ENCODE measurements at regions not wholly inside any gene's neighbourhood (a gene's known extent, or its start where the extent isn't known, plus 50 kb on each side); places are given as distances from the start of the nearest gene placed in this dataset.

- Mint-ChIP-seq H3K9me3 (peaks cover 0 to 2% of the 10 kb centered on the region in 2 donors), H3K27me3 (ENCODE audit: low read depth) (peaks cover 8% of the 10 kb centered on the region), H3K4me1 (ENCODE audit: low read depth) (peaks cover 20% of the 10 kb centered on the region), H3K27ac (no peak overlapping the region), H3K36me3 (ENCODE audit: insufficient read depth in 2 of 2) (no peaks in the 10 kb centered on the region), H3K4me3 (no peak overlapping the region)
- ATAC-seq (replicated peaks in 1 of 2) (no peak), DNase-seq (no peak)
Observed at GRCh38 chr17:55588446-55589242, 77.4 kb upstream of the SMIM36 start.

- H3K27me3 Mint-ChIP-seq (ENCODE audit: low read depth) = peaks cover 12% of the 10 kb centered on the region
- H3K36me3 Mint-ChIP-seq (ENCODE audit: insufficient read depth in 2 of 2) = no peaks in the 10 kb centered on the region
- H3K27ac Mint-ChIP-seq = no peak overlapping the region
- no peak overlapping the region for H3K4me3 Mint-ChIP-seq
- ATAC-seq (replicated peaks in 1 of 2) = no peak
- peaks cover 0 to 2% of the 10 kb centered on the region in 2 donors for H3K9me3 Mint-ChIP-seq
- no peak for DNase-seq
- peaks cover 20% of the 10 kb centered on the region for H3K4me1 Mint-ChIP-seq (ENCODE audit: low read depth)
Observed at GRCh38 chr17:55587608-55588139, 76.4 kb upstream of the SMIM36 start.

GRCh38 chr17:55585629-55586028, 74.4 kb upstream of the SMIM36 start:
- Mint-ChIP-seq H3K27ac (no peak overlapping the region), H3K4me3 (no peak overlapping the region), H3K27me3 (ENCODE audit: low read depth) (peaks cover 15% of the 10 kb centered on the region), H3K4me1 (ENCODE audit: low read depth) (peaks cover 34% of the 10 kb centered on the region), H3K36me3 (ENCODE audit: insufficient read depth in 2 of 2) (no peaks in the 10 kb centered on the region), H3K9me3 (no peaks in the 10 kb centered on the region)
- ATAC-seq (replicated peaks in 1 of 2) (peak; percentile 55 to 61), DNase-seq (no peak)

GRCh38 chr17:55584861-55585260, 73.6 kb upstream of the SMIM36 start:
- DNase-seq (no peak), ATAC-seq (replicated peaks in 1 of 2) (no peak)
- Mint-ChIP-seq H3K4me1 (ENCODE audit: low read depth) (peaks cover 41% of the 10 kb centered on the region), H3K27me3 (ENCODE audit: low read depth) (peaks cover 15% of the 10 kb centered on the region), H3K4me3 (no peak overlapping the region), H3K9me3 (no peaks in the 10 kb centered on the region), H3K36me3 (ENCODE audit: insufficient read depth in 2 of 2) (no peaks in the 10 kb centered on the region), H3K27ac (no peak overlapping the region)

- no peaks in the 10 kb centered on the region for H3K9me3 Mint-ChIP-seq
- H3K27me3 Mint-ChIP-seq (ENCODE audit: low read depth) = peaks cover 15% of the 10 kb centered on the region
- H3K27ac Mint-ChIP-seq = no peak overlapping the region
- H3K36me3 Mint-ChIP-seq (ENCODE audit: insufficient read depth in 2 of 2) = no peaks in the 10 kb centered on the region
- peak overlapping the region in 1 of 2 donors; percentile 3 for H3K4me3 Mint-ChIP-seq
- H3K4me1 Mint-ChIP-seq (ENCODE audit: low read depth) = peaks cover 41% of the 10 kb centered on the region
- DNase-seq (no peak), ATAC-seq (replicated peaks in 1 of 2) (no peak)
Observed at GRCh38 chr17:55584055-55584685, 72.9 kb upstream of the SMIM36 start.

GRCh38 chr17:55582897-55583296, 71.6 kb upstream of the SMIM36 start:
- no peak for ATAC-seq (replicated peaks in 1 of 2)
- no peak overlapping the region for H3K4me3 Mint-ChIP-seq
- peaks cover 41% of the 10 kb centered on the region for H3K4me1 Mint-ChIP-seq (ENCODE audit: low read depth)
- no peaks in the 10 kb centered on the region for H3K36me3 Mint-ChIP-seq (ENCODE audit: insufficient read depth in 2 of 2)
- H3K9me3 Mint-ChIP-seq = no peaks in the 10 kb centered on the region
- H3K27ac Mint-ChIP-seq = no peak overlapping the region
- peaks cover 8% of the 10 kb centered on the region for H3K27me3 Mint-ChIP-seq (ENCODE audit: low read depth)
- DNase-seq = no peak

- peak overlapping the region; percentile 23 for H3K27ac Mint-ChIP-seq
- no peaks in the 10 kb centered on the region for H3K9me3 Mint-ChIP-seq
- no peaks in the 10 kb centered on the region for H3K36me3 Mint-ChIP-seq (ENCODE audit: insufficient read depth in 2 of 2)
- peaks cover 33% of the 10 kb centered on the region for H3K4me1 Mint-ChIP-seq (ENCODE audit: low read depth)
- ATAC-seq (replicated peaks in 1 of 2) = peak; percentile 14 to 16
- H3K27me3 Mint-ChIP-seq (ENCODE audit: low read depth) = peaks cover 7% of the 10 kb centered on the region
- no peak for DNase-seq
- H3K4me3 Mint-ChIP-seq = peak overlapping the region in 1 of 2 donors; percentile 70
Observed at GRCh38 chr17:55580596-55581133, 69.4 kb upstream of the SMIM36 start.

- peaks cover 25% of the 10 kb centered on the region for H3K4me1 Mint-ChIP-seq (ENCODE audit: low read depth)
- H3K27ac Mint-ChIP-seq = no peak overlapping the region
- H3K27me3 Mint-ChIP-seq (ENCODE audit: low read depth) = peaks cover 3% of the 10 kb centered on the region
- peak; percentile 23 to 43 for ATAC-seq (replicated peaks in 1 of 2)
- peak; percentile 37 to 53 for DNase-seq
- H3K9me3 Mint-ChIP-seq = no peaks in the 10 kb centered on the region
- peak overlapping the region in 1 of 2 donors; percentile 6 for H3K4me3 Mint-ChIP-seq
- H3K36me3 Mint-ChIP-seq (ENCODE audit: insufficient read depth in 2 of 2) = no peaks in the 10 kb centered on the region
Observed at GRCh38 chr17:55577687-55578086, 66.4 kb upstream of the SMIM36 start.

GRCh38 chr17:55576996-55577586, 65.8 kb upstream of the SMIM36 start:
- Mint-ChIP-seq H3K36me3 (ENCODE audit: insufficient read depth in 2 of 2) (no peaks in the 10 kb centered on the region), H3K27me3 (ENCODE audit: low read depth) (no peaks in the 10 kb centered on the region), H3K4me3 (no peak overlapping the region), H3K4me1 (ENCODE audit: low read depth) (peaks cover 24% of the 10 kb centered on the region), H3K27ac (no peak overlapping the region), H3K9me3 (no peaks in the 10 kb centered on the region)
- DNase-seq (peak; percentile 76 to 78), ATAC-seq (replicated peaks in 1 of 2) (peak; percentile 91 to 94)

GRCh38 chr17:55576237-55576995, 65.2 kb upstream of the SMIM36 start:
- peak in 1 of 2 donors; percentile 43 for ATAC-seq (replicated peaks in 1 of 2)
- no peak overlapping the region for H3K4me3 Mint-ChIP-seq
- no peak overlapping the region for H3K27ac Mint-ChIP-seq
- no peaks in the 10 kb centered on the region for H3K9me3 Mint-ChIP-seq
- no peaks in the 10 kb centered on the region for H3K27me3 Mint-ChIP-seq (ENCODE audit: low read depth)
- no peaks in the 10 kb centered on the region for H3K36me3 Mint-ChIP-seq (ENCODE audit: insufficient read depth in 2 of 2)
- peaks cover 17% of the 10 kb centered on the region for H3K4me1 Mint-ChIP-seq (ENCODE audit: low read depth)
- DNase-seq = no peak

GRCh38 chr17:55575058-55575636, 63.9 kb upstream of the SMIM36 start:
- H3K27ac Mint-ChIP-seq = no peak overlapping the region
- H3K27me3 Mint-ChIP-seq (ENCODE audit: low read depth) = no peaks in the 10 kb centered on the region
- H3K9me3 Mint-ChIP-seq = no peaks in the 10 kb centered on the region
- no peak overlapping the region for H3K4me3 Mint-ChIP-seq
- H3K4me1 Mint-ChIP-seq (ENCODE audit: low read depth) = peaks cover 6% of the 10 kb centered on the region
- no peaks in the 10 kb centered on the region for H3K36me3 Mint-ChIP-seq (ENCODE audit: insufficient read depth in 2 of 2)
- no peak for DNase-seq
- no peak for ATAC-seq (replicated peaks in 1 of 2)

- no peaks in the 10 kb centered on the region for H3K27me3 Mint-ChIP-seq (ENCODE audit: low read depth)
- peak overlapping the region in 1 of 2 donors; percentile 48 for H3K4me3 Mint-ChIP-seq
- no peak for DNase-seq
- H3K9me3 Mint-ChIP-seq = no peaks in the 10 kb centered on the region
- no peaks in the 10 kb centered on the region for H3K36me3 Mint-ChIP-seq (ENCODE audit: insufficient read depth in 2 of 2)
- H3K4me1 Mint-ChIP-seq (ENCODE audit: low read depth) = peaks cover 5% of the 10 kb centered on the region
- no peak overlapping the region for H3K27ac Mint-ChIP-seq
- no peak for ATAC-seq (replicated peaks in 1 of 2)
Observed at GRCh38 chr17:55572599-55572998, 61.3 kb upstream of the SMIM36 start.

Data from activated T-cell treated with anti-CD3 and anti-CD28 coated beads, Interleukin-2, amount 50 U/mL, for 72 hours (primary cell).